T-helper 9 cell (primary cell): ENCODE measurements at regions not wholly inside any gene's neighbourhood (a gene's known extent, or its start where the extent isn't known, plus 50 kb on each side); places are given as distances from the start of the nearest gene placed in this dataset.

Experiments
- DNase-seq: peaks from one replicate; pipeline ENCODE4 v3.0.0-alpha.2; 2020

GRCh38 chr1:14511166-14511680 lies 87.3 kb upstream of the KAZN start:
- DNase-seq = no peak

- DNase-seq = no peak
Observed at GRCh38 chr1:14511796-14512585, 86.5 kb upstream of the KAZN start.

GRCh38 chr1:14513111-14513510 lies 85.4 kb upstream of the KAZN start:
- DNase-seq = no peak

GRCh38 chr1:14514739-14515138 lies 83.7 kb upstream of the KAZN start:
- no peak for DNase-seq

- DNase-seq = no peak
Observed at GRCh38 chr1:14516974-14517840, 81.3 kb upstream of the KAZN start.

GRCh38 chr1:14517841-14518180 lies 80.7 kb upstream of the KAZN start:
- DNase-seq = no peak

GRCh38 chr1:14519976-14520375 lies 78.5 kb upstream of the KAZN start:
- no peak for DNase-seq

GRCh38 chr1:14520514-14521163 lies 77.8 kb upstream of the KAZN start:
- no peak for DNase-seq

GRCh38 chr1:14521622-14522021 lies 76.9 kb upstream of the KAZN start:
- DNase-seq = no peak

GRCh38 chr1:14522077-14522925 lies 76.2 kb upstream of the KAZN start:
- DNase-seq = no peak

GRCh38 chr1:14522926-14523241 lies 75.6 kb upstream of the KAZN start:
- DNase-seq = no peak

GRCh38 chr1:14524826-14525636 lies 73.5 kb upstream of the KAZN start:
- no peak for DNase-seq

- DNase-seq = no peak
Observed at GRCh38 chr1:14529475-14529874, 69.0 kb upstream of the KAZN start.

- DNase-seq = no peak
Observed at GRCh38 chr1:14531519-14531918, 67.0 kb upstream of the KAZN start.

GRCh38 chr1:14535619-14536355 lies 62.7 kb upstream of the KAZN start:
- no peak for DNase-seq

GRCh38 chr1:14538335-14538734 lies 60.1 kb upstream of the KAZN start:
- DNase-seq = no peak

GRCh38 chr1:14539309-14539708 lies 59.2 kb upstream of the KAZN start:
- no peak for DNase-seq

- DNase-seq = no peak
Observed at GRCh38 chr1:14539953-14540563, 58.4 kb upstream of the KAZN start.

- DNase-seq = no peak
Observed at GRCh38 chr1:14541348-14541747, 57.1 kb upstream of the KAZN start.

- DNase-seq = no peak
Observed at GRCh38 chr1:14543191-14543840, 55.2 kb upstream of the KAZN start.
